ENCODE measurements at regions not wholly inside any gene's neighbourhood (a gene's known extent, or its start where the extent isn't known, plus 50 kb on each side); places are given as distances from the start of the nearest gene placed in this dataset.

DNA sequence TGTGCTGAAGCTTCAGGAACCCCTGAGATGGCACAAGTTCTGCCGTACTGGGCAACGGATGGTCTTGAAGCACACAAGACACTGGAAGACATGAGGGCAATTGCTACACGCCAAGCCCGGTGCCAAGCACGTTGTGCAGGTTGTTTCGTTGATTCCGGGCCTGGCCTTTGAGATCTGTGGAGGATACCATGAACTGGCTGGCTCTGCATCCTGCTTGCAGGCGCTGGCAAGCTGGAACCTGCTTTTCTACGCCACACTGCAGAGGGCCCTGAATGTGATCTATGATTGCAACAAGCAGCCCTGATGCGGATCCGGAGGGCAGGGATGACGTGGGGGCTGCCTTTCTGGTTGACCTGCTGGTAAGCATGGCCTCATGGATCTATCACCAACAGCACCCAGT lies 262.5 kb upstream of the ATP10A start:
- no peak for TF ChIP-seq GATA3 (IDR thresholded peaks at IDR 0.05; ENCODE audit: low read depth, low read length)
- no peak for TF ChIP-seq GATA2 (IDR thresholded peaks at IDR 0.05; ENCODE audit: low read depth, low read length)

GRCh38 chr15:26119322-26119721 lies 256.2 kb upstream of the ATP10A start:
- TF ChIP-seq GATA3 (IDR thresholded peaks at IDR 0.05; ENCODE audit: low read depth, low read length) (no peak), GATA2 (IDR thresholded peaks at IDR 0.05; ENCODE audit: low read depth, low read length) (no peak)

DNA sequence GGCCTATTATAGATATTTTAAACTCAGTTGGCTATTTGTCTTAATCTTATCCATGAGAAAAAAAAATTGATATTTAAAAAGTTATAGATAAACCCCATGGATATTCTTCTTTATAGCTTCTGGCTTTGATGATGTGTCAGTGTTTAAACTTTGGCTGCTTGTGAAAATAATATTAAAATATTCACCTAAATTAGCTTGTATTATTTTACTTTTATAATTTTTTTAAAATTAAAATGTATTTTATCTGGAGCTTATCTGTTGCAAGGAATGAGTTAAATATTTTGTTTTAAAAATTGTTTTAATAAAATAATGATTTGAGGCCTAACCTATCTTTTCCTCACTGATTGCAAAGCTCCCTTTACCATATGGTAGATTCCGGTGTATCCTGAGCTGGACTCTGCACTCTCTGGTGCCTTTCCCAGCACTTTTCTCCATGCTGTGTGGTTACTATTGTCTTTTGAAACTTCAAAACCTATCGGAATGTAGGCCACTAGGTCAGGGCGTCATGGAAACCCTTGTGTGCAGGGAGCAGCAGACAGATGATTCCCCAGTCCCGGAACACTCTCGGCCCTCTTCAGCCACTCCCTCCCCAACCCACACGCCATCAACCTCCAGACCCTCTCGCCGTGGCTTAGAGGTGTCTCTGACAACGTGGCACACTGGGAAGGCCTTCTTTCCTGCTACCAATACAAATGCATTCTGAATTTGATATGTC lies 252.3 kb upstream of the ATP10A start:
- TF ChIP-seq GATA2 (IDR thresholded peaks at IDR 0.05; ENCODE audit: low read depth, low read length) (no peak), GATA3 (IDR thresholded peaks at IDR 0.05; ENCODE audit: low read depth, low read length) (no peak)

DNA sequence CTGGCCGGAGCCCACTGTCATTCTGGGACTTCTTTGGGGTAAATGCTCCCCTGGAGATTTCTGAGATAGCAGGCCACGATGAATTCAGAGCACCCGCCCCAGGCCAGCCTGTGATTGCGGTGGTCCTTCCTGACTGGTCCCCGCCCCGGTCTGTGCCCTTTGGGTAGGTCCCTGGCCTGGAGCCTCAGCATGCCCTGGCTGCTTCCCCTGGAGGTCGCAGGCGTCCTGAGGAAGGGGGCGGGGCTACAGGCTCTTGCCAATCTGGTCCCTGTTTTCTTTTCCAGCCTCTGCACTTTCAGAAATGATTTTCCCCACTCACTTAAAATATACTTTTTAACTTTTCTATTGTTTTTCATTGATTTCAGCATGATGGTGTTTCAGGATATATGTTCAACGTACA lies 250.2 kb upstream of the ATP10A start:
- TF ChIP-seq GATA2 (IDR thresholded peaks at IDR 0.05; ENCODE audit: low read depth, low read length) (no peak), GATA3 (IDR thresholded peaks at IDR 0.05; ENCODE audit: low read depth, low read length) (no peak)

GRCh38 chr15:26109203-26109602 lies 246.1 kb upstream of the ATP10A start:
- no peak for TF ChIP-seq GATA2 (IDR thresholded peaks at IDR 0.05; ENCODE audit: low read depth, low read length)
- no peak for TF ChIP-seq GATA3 (IDR thresholded peaks at IDR 0.05; ENCODE audit: low read depth, low read length)

DNA sequence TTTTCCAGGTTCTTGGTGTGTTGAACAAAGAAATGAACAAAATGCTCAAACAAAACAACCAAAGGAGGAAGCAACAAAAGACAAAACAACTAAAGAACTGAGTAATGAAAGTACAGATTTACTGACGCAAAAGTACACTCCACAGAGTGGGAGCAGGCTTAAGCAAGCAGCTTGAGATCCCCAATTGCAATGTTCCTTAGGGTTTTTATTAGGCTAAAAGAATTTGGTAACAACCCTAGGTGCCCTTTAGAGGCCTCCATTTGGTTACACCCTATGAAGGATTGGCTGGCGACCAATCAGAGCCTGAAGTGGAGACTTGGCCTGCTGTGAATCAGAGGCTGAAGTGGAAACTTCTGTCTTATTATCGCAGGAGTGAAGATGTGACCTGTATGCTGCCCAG lies 243.4 kb upstream of the ATP10A start:
- TF ChIP-seq GATA3 (IDR thresholded peaks at IDR 0.05; ENCODE audit: low read depth, low read length) = no peak
- TF ChIP-seq GATA2 (IDR thresholded peaks at IDR 0.05; ENCODE audit: low read depth, low read length) = no peak

DNA sequence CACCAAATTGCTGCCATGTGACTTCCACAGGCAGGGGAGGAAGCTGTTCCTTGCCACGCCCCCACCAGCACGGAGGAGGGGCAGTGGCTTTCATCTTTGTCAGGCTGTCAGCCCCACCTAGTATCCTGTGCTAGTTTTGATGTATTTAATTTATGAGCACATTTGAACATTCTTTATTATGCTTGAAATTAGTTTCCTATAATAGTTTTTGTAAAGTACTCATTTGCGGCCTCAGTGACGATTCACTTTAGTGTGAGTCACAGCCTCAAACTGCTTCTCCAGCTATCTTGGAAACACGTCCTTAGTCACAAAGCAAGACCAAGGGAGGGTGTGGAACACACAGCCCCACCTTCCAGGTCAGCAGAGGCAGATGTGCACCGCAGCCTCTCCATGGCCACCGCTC lies 239.9 kb upstream of the ATP10A start:
- TF ChIP-seq GATA3 (IDR thresholded peaks at IDR 0.05; ENCODE audit: low read depth, low read length) (no peak), GATA2 (IDR thresholded peaks at IDR 0.05; ENCODE audit: low read depth, low read length) (no peak)

DNA sequence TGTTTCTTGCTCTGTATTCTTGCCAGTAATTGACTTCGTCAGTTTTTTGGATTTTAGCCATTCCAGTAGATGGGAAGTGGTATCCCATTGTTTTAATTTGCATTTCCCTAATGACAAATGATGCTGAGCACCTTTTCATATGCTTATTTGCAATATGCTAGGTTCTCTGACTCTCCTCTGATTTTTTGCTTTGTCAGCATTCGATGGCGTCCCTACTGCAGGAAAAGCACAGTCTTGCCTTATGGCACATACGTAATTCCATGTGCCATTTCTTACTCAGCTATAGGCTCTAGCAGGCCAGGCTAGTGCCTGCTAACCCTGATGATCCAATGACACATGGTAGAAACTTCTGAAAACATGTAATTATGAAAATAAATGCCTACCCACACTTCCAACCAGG lies 239.2 kb upstream of the ATP10A start:
- TF ChIP-seq GATA2 (IDR thresholded peaks at IDR 0.05; ENCODE audit: low read depth, low read length) = no peak
- TF ChIP-seq GATA3 (IDR thresholded peaks at IDR 0.05; ENCODE audit: low read depth, low read length) = no peak

GRCh38 chr15:26101443-26101842 lies 238.3 kb upstream of the ATP10A start:
- TF ChIP-seq GATA2 (IDR thresholded peaks at IDR 0.05; ENCODE audit: low read depth, low read length) = no peak
- no peak for TF ChIP-seq GATA3 (IDR thresholded peaks at IDR 0.05; ENCODE audit: low read depth, low read length)

GRCh38 chr15:26098801-26099200 lies 235.7 kb upstream of the ATP10A start:
- TF ChIP-seq GATA3 (IDR thresholded peaks at IDR 0.05; ENCODE audit: low read depth, low read length) (no peak), GATA2 (IDR thresholded peaks at IDR 0.05; ENCODE audit: low read depth, low read length) (no peak)

GRCh38 chr15:26097216-26097615 lies 234.1 kb upstream of the ATP10A start:
- TF ChIP-seq GATA3 (IDR thresholded peaks at IDR 0.05; ENCODE audit: low read depth, low read length) = no peak
- no peak for TF ChIP-seq GATA2 (IDR thresholded peaks at IDR 0.05; ENCODE audit: low read depth, low read length)

GRCh38 chr15:26096581-26096980 lies 233.5 kb upstream of the ATP10A start:
- TF ChIP-seq GATA2 (IDR thresholded peaks at IDR 0.05; ENCODE audit: low read depth, low read length) = no peak
- no peak for TF ChIP-seq GATA3 (IDR thresholded peaks at IDR 0.05; ENCODE audit: low read depth, low read length)

- TF ChIP-seq GATA3 (IDR thresholded peaks at IDR 0.05; ENCODE audit: low read depth, low read length) (no peak), GATA2 (IDR thresholded peaks at IDR 0.05; ENCODE audit: low read depth, low read length) (no peak)
These were observed 232.7 kb upstream of the ATP10A start for GRCh38 chr15:26095710-26096330.

GRCh38 chr15:26091184-26091583 lies 228.1 kb upstream of the ATP10A start:
- TF ChIP-seq GATA3 (IDR thresholded peaks at IDR 0.05; ENCODE audit: low read depth, low read length) = no peak
- no peak for TF ChIP-seq GATA2 (IDR thresholded peaks at IDR 0.05; ENCODE audit: low read depth, low read length)

DNA sequence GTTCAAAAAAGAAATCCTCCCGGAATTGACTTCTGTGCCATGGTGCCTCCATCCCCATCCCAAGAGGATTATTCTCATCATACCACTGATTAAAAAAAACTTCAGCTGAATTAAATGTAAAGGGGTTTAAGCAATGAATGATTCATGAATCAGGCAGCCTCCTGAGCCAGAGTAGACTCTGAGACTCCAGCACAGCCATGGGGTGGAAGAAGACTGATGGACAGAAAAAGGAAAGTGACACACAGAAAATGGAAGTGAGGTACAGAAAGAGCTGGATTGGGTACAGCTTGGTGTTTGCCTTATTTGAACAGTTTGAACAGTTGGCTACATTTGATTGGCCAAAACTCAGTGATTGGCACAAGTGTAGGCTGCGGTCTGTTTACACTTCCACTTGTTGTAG lies 224.8 kb upstream of the ATP10A start:
- TF ChIP-seq GATA2 (IDR thresholded peaks at IDR 0.05; ENCODE audit: low read depth, low read length) (no peak), GATA3 (IDR thresholded peaks at IDR 0.05; ENCODE audit: low read depth, low read length) (no peak)

Measured in SH-SY5Y (cell line).